Breast epithelium (tissue), 4 donors: ENCODE measurements at regions not wholly inside any gene's neighbourhood (a gene's known extent, or its start where the extent isn't known, plus 50 kb on each side); places are given as distances from the start of the nearest gene placed in this dataset.

Experiments
- DNase-seq, 2 donors: peaks; one replicate each; pipeline ENCODE4 v3.0.0-alpha.2; 2019; ENCODE audit warnings: low spot score in 2 of 2
- H3K27ac ChIP-seq, 2 donors: fragments of 200-600 bp; sonication (generic) in 1 of 2; one replicate each; pipeline ENCODE4 v1.5.1; 2016 to 2019; ENCODE audit warnings: mild to moderate bottlenecking in 1 of 2
- H3K27me3 ChIP-seq, 2 donors: fragments of 200-600 bp; sonication (generic) in 1 of 2; one replicate each; pipeline versions ENCODE4 v1.5.1 to v1.6.0; 2017 to 2019; ENCODE audit warnings: control low read depth in 1 of 2, mild to moderate bottlenecking in 1 of 2
- H3K36me3 ChIP-seq: fragments of 200-600 bp; one replicate; pipeline ENCODE4 v1.5.1; 2019
- H3K4me1 ChIP-seq, 2 donors: fragments of 200-600 bp; sonication (generic); one replicate each; pipeline ENCODE4 v1.5.1; 2016 to 2019; ENCODE audit warnings: control low read depth in 1 of 2
- H3K4me3 ChIP-seq, 3 donors: fragments of 200-600 bp; sonication (generic); 1 replicate in 2 of 3; 2 replicates in 1 of 3; pipeline ENCODE4 v1.5.1; 2016 to 2019; ENCODE audit warnings: mild to moderate bottlenecking in 3 of 3, moderate library complexity in 2 of 3
- H3K9me3 ChIP-seq, 2 donors: fragments of 200-600 bp; sonication (generic) in 1 of 2; one replicate each; pipeline ENCODE4 v1.5.1; 2016 to 2019; ENCODE audit warnings: control low read depth in 1 of 2
- POLR2A ChIP-seq: fragments of 450-650 bp; IDR thresholded peaks from one replicate; pipeline ENCODE4 v1.6.1; 2016; ENCODE audit warnings: antibody characterized with exemption, mild to moderate bottlenecking, moderate library complexity
- POLR2AphosphoS5 ChIP-seq, 3 donors: sonication (generic); formaldehyde crosslinking; IDR thresholded peaks; one replicate each; pipeline ENCODE4 v1.6.1; 2017; ENCODE audit warnings: antibody characterized with exemption in 3 of 3
- intact Hi-C: fragments of 100-400 bp; cut with DNase I; formaldehyde crosslinking; loops from one replicate; pipeline ENCODE4 v1.15.1; 2023; ENCODE audit warnings: low total_unique reads
- TF ChIP-seq, protein P1 (sequence below), 3 donors: fragments of 450-650 bp; IDR thresholded peaks; one replicate each; pipeline ENCODE4 v1.5.1; 2016 to 2017; ENCODE audit warnings: antibody characterized with exemption in 3 of 3, mild to moderate bottlenecking in 3 of 3, moderate library complexity in 3 of 3

DNA sequence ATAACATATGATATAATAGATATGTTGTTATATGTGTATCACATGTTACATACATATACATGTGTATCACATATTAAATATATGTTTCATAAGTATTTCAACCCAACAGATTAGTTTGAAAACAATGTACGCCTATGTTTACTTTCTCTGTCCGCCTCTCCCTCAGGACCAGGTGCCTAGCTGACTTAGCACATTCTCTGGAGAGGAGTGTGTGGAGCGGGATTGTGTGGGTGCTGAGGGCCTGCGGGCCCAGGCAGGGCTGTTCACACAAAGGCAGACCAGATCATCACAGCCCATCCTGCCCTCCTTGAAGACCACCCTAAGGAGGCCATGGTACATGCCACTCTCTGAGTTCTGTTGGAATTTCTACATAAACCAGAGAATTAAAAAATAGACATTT, 81.0 kb downstream of the PLXNA1 start:
- Histone ChIP-seq H3K27ac (no peak overlapping the region), H3K4me1 (no peaks in the 10 kb centered on the region), H3K9me3 (no peaks in the 10 kb centered on the region), H3K27me3 (no peaks in the 10 kb centered on the region), H3K36me3 (no peaks in the 10 kb centered on the region), H3K4me3 (no peak overlapping the region)
- no peak for DNase-seq
- intact Hi-C loops = no loop called here
- TF ChIP-seq POLR2A = no peak
- TF ChIP-seq POLR2AphosphoS5 (IDR thresholded peaks at IDR 0.05) = no peak
- TF ChIP-seq, protein P1, sequence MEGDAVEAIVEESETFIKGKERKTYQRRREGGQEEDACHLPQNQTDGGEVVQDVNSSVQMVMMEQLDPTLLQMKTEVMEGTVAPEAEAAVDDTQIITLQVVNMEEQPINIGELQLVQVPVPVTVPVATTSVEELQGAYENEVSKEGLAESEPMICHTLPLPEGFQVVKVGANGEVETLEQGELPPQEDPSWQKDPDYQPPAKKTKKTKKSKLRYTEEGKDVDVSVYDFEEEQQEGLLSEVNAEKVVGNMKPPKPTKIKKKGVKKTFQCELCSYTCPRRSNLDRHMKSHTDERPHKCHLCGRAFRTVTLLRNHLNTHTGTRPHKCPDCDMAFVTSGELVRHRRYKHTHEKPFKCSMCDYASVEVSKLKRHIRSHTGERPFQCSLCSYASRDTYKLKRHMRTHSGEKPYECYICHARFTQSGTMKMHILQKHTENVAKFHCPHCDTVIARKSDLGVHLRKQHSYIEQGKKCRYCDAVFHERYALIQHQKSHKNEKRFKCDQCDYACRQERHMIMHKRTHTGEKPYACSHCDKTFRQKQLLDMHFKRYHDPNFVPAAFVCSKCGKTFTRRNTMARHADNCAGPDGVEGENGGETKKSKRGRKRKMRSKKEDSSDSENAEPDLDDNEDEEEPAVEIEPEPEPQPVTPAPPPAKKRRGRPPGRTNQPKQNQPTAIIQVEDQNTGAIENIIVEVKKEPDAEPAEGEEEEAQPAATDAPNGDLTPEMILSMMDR (IDR thresholded peaks at IDR 0.05) = no peak

DNA sequence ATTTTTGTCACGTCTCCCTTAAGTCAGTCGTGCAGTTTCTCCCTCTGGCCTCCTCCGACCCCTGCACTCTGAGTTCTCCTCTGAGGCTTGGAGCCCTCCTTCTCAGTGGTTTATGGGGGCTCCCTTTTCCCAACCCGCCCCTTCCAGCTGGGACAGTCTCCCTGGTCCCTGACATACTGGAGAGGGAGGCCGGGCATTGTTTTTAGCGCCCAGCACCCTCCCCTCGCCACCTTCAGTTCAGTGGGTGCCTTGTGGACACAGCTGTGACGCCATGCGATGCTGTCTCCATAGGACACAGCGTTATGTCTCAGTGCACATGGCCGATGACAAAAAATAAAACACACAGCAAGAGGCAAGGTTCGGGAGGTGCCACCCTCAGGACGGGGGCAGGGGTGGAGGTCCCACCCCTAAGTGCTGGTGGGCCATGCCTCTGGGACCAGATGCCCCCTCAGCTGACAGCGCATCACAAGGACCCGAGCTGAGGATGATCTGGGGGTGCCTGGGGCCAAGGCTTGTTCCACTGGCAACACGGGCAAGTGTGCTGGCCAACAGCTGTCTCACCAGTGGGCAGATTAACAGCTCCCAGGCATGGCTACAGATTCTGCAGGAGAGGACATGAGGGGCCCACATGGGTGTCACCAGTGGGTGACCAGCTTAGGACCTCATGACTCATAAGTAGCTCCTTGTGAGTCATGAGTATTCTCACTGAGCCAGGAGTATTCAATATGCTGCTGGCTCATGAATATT, 81.6 kb downstream of the PLXNA1 start:
- no peak for DNase-seq
- H3K4me1 ChIP-seq = no peaks in the 10 kb centered on the region
- TF ChIP-seq POLR2A (no peak), POLR2AphosphoS5 (IDR thresholded peaks at IDR 0.05) (no peak)
- TF ChIP-seq, protein P1 (IDR thresholded peaks at IDR 0.05) = no peak

DNA sequence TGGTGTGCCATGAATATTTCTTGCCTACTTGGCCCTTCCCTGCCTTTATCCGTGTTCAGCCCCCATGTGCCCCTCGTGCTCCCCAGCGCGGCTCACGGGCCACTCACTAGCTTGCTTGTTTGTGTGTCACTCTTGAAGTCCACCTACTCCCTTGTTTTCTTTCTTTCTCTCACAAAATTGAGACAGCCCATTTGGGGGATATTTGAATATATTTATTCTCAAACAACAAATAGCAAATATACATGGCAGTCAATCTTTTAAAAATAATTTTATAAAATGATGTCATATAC, 82.2 kb downstream of the PLXNA1 start:
- TF ChIP-seq, protein P1 (IDR thresholded peaks at IDR 0.05) = no peak
- TF ChIP-seq POLR2A (no peak), POLR2AphosphoS5 (IDR thresholded peaks at IDR 0.05) (peak in 1 of 3 donors; percentile 9)
- Histone ChIP-seq H3K4me3 (no peak overlapping the region), H3K9me3 (no peaks in the 10 kb centered on the region), H3K36me3 (no peaks in the 10 kb centered on the region), H3K4me1 (no peaks in the 10 kb centered on the region), H3K27me3 (no peaks in the 10 kb centered on the region), H3K27ac (peak overlapping the region in 1 of 2 donors; percentile 48)
- intact Hi-C loops = no loop called here
- DNase-seq = no peak

More for the DNA sequence above, 81.6 kb downstream of the PLXNA1 start:
- H3K27ac ChIP-seq = peak overlapping the region in 1 of 2 donors; percentile 48
- no peaks in the 10 kb centered on the region for H3K9me3 ChIP-seq
- H3K36me3 ChIP-seq = no peaks in the 10 kb centered on the region
- H3K4me3 ChIP-seq = no peak overlapping the region
- H3K27me3 ChIP-seq = no peaks in the 10 kb centered on the region
- intact Hi-C loops = no loop called here

DNA sequence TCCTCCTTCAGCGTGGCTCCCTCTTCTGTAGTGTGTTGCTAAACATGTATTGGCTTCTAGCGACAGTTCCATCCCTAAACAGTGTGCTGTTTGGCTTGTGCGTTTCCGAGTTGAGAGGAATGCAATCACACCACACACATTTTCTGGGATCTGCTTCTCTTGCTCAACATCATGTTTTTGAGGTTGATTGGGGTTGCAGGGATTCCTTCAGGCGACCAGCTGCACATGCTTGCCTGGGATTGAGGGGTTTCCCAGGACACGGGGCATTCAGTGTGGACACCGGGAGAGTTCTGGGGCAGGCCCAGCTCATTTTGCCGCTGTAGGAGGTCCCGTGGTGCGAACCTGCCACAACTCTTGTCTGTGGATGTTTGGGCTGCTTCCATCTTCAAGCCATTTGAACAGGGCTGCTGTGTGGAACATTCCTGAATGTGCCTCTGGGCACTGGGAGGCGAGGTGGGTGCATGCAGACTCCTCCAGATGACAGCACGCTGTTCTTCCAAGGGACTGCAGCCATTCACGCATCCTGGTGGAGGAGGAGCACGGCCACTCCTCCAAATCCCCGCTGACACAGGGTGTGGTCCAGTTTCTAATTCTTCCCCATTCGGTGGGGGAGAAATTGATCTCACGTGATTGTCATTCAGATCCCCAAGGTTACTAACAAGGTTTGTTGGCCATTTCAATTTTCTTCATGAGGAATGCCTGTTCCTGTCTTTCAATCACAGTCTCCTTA, 82.8 kb downstream of the PLXNA1 start:
- Histone ChIP-seq H3K36me3 (no peaks in the 10 kb centered on the region), H3K9me3 (no peaks in the 10 kb centered on the region), H3K4me1 (no peaks in the 10 kb centered on the region), H3K27ac (peak overlapping the region in 1 of 2 donors; percentile 34), H3K4me3 (no peak overlapping the region), H3K27me3 (no peaks in the 10 kb centered on the region)
- intact Hi-C loops = no loop called here
- no peak for DNase-seq
- TF ChIP-seq POLR2AphosphoS5 (IDR thresholded peaks at IDR 0.05) = peak in 2 of 3 donors; percentile 58 to 75
- no peak for TF ChIP-seq POLR2A

DNA sequence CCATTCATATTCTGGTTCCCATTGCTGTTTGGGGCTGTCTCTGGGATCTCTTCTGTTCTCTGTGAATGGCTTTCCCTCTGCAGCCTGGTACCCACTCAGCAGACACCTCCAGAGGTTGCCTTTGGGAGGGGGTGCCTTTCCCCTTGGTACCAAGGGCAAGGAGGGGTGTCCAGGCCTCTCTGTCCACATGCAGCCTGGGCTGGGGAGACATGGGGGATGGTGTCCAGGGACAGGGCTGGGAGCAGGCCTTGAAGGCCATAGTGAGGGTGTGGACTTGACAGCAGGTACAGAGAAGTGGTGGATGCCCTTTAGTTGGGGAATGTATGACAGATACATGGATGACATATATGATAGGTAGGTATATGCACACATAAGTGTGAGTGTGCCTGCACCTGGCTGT, 83.7 kb downstream of the PLXNA1 start:
- no peak for DNase-seq
- no peaks in the 10 kb centered on the region for H3K27me3 ChIP-seq
- TF ChIP-seq POLR2AphosphoS5 (IDR thresholded peaks at IDR 0.05) (no peak), POLR2A (no peak)
- TF ChIP-seq, protein P1 (IDR thresholded peaks at IDR 0.05) = no peak
- no peaks in the 10 kb centered on the region for H3K36me3 ChIP-seq
- H3K4me1 ChIP-seq = no peaks in the 10 kb centered on the region
- H3K4me3 ChIP-seq = no peak overlapping the region
- no peaks in the 10 kb centered on the region for H3K9me3 ChIP-seq
- intact Hi-C loops = no loop called here
- no peak overlapping the region for H3K27ac ChIP-seq
